Adipocyte (in vitro differentiated cells): ENCODE measurements at regions not wholly inside any gene's neighbourhood (a gene's known extent, or its start where the extent isn't known, plus 50 kb on each side); places are given as distances from the start of the nearest gene placed in this dataset.
"Not testable (repeated sequence)": the region's sequence is repeated elsewhere in the genome, so short reads cannot be mapped to it uniquely, and the experiment has no call there.

Source experiments
- DNase-seq: peaks from one replicate; pipeline ENCODE4 v3.0.0-alpha.2; 2015; ENCODE audit warnings: low read depth
- H3K27me3 ChIP-seq: replicated peaks from 2 replicates; pipeline ENCODE4 v1.7.0; 2013; ENCODE audit warnings: mild to moderate bottlenecking, low read length, moderate library complexity; ENCODE audit not compliant: control insufficient read depth, insufficient read depth
- H3K36me3 ChIP-seq: 2 replicates; pipeline ENCODE4 v1.7.0; 2013; ENCODE audit warnings: low read length, mild to moderate bottlenecking, moderate library complexity; ENCODE audit not compliant: control insufficient read depth, insufficient read depth, severe bottlenecking
- H3K4me1 ChIP-seq: 2 replicates; pipeline ENCODE4 v1.7.0; 2013; ENCODE audit warnings: mild to moderate bottlenecking, low read length, moderate library complexity; ENCODE audit not compliant: control insufficient read depth, insufficient read depth
- H3K4me3 ChIP-seq: 2 replicates; pipeline ENCODE4 v1.7.0; 2013; ENCODE audit warnings: mild to moderate bottlenecking, low read length, moderate library complexity
- H3K9ac ChIP-seq: 2 replicates; pipeline ENCODE4 v1.7.0; 2013; ENCODE audit warnings: mild to moderate bottlenecking, low read length, moderate library complexity
- H3K9me3 ChIP-seq: 2 replicates; pipeline ENCODE4 v1.7.0; 2013; ENCODE audit warnings: mild to moderate bottlenecking, low read length, moderate library complexity; ENCODE audit not compliant: control insufficient read depth

DNA sequence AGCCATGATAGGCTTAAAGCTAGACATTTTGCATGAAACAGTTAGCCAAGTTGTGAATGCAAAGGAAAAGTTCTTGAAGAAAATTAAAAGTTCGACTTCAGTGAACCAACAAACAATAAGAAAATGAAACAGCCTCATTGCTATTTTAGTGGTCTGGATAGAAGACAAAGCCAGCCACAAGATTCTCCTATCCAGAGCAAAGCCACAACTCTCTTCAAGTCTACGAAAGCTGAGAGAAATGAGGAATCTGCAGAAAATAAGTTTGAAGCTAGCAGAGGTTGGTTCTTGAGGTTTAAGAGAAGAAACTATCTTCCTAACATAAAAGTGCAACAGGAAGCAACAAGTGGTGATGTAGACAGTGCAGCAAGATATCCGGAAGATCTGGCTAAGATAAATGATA, 271.4 kb upstream of the GRM3 start:
- Histone ChIP-seq H3K9ac (no peak overlapping the region), H3K27me3 (no peaks in the 10 kb centered on the region)
- DNase-seq, result no peak

DNA sequence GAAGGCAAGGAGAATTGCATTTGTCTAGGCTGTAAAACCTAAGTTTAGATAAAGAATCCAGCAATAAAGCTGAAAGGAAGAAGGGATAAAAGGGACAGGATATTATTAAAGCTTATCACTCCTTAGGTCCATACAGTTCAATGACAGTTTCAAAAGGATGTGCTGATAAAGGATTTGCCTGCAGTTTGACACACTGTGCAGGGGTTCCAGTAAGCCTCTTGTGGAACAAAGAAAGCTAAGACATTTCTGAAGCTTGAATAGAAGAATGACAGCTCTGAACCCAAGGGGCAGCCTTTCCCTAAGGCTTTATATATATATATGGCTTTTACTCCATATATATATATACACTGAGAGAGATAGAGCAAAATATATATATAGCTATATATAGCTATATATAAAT, 276.8 kb upstream of the GRM3 start:
- H3K4me3 ChIP-seq, result no peak overlapping the region
- DNase-seq, result no peak

More for the DNA sequence above, 271.4 kb upstream of the GRM3 start:
- H3K9me3 ChIP-seq, result no peaks in the 10 kb centered on the region
- H3K4me3 ChIP-seq, result no peak overlapping the region
- H3K4me1 ChIP-seq, result no peaks in the 10 kb centered on the region
- H3K36me3 ChIP-seq, result no peaks in the 10 kb centered on the region

DNA sequence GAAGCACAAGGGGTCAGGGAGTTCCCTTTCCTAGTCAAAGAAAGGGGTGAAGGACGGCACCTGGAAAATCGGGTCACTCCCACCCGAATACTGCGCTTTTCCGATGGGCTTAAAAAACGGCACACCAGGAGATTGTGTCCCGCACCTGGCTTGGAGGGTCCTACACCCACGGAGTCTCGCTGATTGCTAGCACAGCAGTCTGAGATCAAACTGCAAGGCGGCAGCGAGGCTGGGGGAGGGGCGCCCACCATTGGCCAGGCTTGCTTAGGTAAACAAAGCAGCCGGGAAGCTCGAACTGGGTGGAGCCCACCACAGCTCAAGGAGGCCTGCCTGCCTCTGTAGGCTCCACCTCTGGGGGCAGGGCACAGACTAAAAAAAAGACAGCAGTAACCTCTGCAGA, 303.3 kb upstream of the GRM3 start:
- H3K9me3 ChIP-seq, H3K4me1 ChIP-seq, DNase-seq, H3K36me3 ChIP-seq, H3K27me3 ChIP-seq, H3K9ac ChIP-seq, H3K4me3 ChIP-seq: not testable (repeated sequence)

More for the DNA sequence above, 276.8 kb upstream of the GRM3 start:
- Histone ChIP-seq H3K9ac (no peak overlapping the region), H3K27me3 (no peaks in the 10 kb centered on the region), H3K4me1 (no peaks in the 10 kb centered on the region), H3K36me3 (no peaks in the 10 kb centered on the region), H3K9me3 (no peaks in the 10 kb centered on the region)

DNA sequence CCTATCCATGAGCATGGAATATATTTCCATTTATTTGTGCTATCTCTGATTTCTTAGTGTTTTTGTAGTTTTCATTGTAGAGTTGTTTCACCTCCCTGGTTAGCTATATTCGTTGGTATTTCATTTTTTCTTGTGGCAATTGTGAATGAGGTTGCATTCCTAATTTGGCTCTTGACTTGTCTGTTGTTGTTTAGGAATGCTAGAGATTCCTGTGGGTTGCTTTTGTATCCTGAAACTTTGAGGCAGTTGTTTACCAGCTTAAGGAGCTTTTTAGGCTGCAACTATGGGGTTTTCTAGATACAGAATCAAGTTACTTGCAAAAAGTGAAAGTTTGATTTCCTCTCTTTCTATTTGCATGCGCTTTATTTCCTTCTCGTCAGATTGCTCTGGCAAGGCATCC, 304.7 kb upstream of the GRM3 start:
- no peaks in the 10 kb centered on the region for H3K27me3 ChIP-seq
- no peaks in the 10 kb centered on the region for H3K9me3 ChIP-seq
- no peak for DNase-seq
- H3K9ac ChIP-seq, result no peak overlapping the region
- H3K4me3 ChIP-seq, result no peak overlapping the region
- H3K36me3 ChIP-seq, result no peaks in the 10 kb centered on the region
- H3K4me1 ChIP-seq, result no peaks in the 10 kb centered on the region

DNA sequence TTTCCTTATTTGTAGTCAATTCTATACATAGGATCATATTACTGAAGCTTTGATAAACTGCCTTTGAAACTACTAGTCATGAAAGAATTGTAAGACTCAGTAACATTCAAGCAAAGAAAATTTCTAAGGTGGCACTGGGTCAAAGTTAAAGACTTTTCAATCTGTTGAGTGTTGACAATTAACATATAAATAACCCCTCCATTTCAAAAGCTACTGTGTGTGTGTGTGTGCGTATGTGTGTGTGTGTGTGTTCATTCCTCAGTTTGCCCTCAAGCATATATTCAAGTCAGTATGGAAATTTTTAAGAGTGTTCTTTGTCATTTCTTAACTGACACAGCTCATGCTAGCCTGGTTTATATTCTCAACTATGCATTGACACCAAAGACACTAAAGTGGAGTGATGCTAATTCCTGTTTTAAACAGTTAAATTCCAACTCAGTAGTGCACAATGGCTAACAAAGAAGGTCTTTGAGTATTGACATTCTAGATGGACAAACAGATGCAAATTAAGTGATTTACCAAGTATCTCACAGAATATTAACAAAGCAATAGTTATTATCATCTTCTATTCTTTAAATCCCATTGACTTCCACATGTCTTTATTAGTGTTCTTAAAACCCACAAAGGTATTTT, 314.8 kb upstream of the GRM3 start:
- no peak for DNase-seq
- no peaks in the 10 kb centered on the region for H3K27me3 ChIP-seq
- H3K9ac ChIP-seq, result no peak overlapping the region
- no peaks in the 10 kb centered on the region for H3K36me3 ChIP-seq
- H3K4me3 ChIP-seq, result no peak overlapping the region
- no peaks in the 10 kb centered on the region for H3K9me3 ChIP-seq
- H3K4me1 ChIP-seq, result no peaks in the 10 kb centered on the region

DNA sequence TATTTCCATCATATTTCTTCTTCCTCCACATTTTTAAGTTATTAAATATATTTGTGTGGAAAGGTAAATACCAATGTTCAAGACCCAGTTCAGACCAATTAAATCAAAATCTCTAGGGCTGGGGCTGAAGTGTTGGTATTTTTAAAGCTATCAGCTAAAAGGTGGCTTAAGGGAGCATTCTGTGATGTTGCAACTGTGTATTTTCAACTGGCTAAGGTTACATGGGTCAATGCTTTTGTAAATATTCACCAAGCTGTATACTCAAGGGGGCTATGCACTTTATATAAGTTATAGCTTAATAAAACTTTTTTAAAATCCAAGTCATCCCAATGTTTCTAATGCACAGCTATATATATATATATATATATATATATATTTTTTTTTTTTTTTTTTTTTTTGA, 316.9 kb upstream of the GRM3 start:
- Histone ChIP-seq H3K36me3 (no peaks in the 10 kb centered on the region), H3K9ac (no peak overlapping the region), H3K4me3 (no peak overlapping the region), H3K27me3 (no peaks in the 10 kb centered on the region), H3K4me1 (no peaks in the 10 kb centered on the region), H3K9me3 (no peaks in the 10 kb centered on the region)
- DNase-seq, result no peak

DNA sequence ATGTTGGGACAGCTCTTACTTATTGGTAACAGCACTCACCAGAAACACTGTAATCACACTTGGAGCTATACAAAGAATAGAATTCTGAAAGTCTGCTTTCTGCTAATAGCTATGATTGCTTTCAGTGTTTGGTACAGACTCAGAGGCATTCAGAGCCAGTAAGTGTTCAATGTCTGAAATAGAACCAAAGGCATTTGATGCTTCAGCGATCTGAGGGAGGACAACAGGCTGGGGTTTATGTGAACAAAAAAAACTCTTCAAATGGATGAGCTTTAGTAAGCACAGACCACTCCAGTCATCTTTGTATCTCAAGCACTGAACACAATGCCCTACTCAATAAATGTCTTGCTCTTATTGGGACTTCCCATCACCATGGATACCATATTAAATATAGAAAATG, 322.8 kb upstream of the GRM3 start:
- H3K9me3 ChIP-seq, result no peaks in the 10 kb centered on the region
- H3K4me1 ChIP-seq, result no peaks in the 10 kb centered on the region
- H3K36me3 ChIP-seq, result no peaks in the 10 kb centered on the region
- DNase-seq, result no peak
- H3K4me3 ChIP-seq, result no peak overlapping the region
- H3K9ac ChIP-seq, result no peak overlapping the region
- H3K27me3 ChIP-seq, result no peaks in the 10 kb centered on the region

DNA sequence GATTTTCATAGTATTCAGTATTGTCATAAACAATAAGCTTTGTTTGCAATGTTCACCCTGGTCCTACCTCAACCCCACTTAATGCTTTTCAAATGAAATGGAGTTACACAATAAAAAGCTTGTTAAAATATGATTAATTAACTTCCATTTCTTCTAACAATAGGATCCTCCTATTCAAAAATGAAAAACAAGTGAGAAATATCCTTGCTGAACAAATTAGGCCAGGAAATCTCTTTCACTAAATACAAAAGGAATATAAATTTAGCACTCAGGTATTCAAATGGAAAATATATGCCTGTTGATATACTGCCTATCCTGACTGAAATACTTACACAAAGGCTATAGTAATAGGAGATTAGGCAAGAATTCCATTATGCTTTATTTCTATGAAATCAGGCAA, 323.4 kb upstream of the GRM3 start:
- H3K9ac ChIP-seq, result no peak overlapping the region
- no peak for DNase-seq
- no peaks in the 10 kb centered on the region for H3K27me3 ChIP-seq
- H3K36me3 ChIP-seq, result no peaks in the 10 kb centered on the region
- H3K4me1 ChIP-seq, result no peaks in the 10 kb centered on the region
- no peak overlapping the region for H3K4me3 ChIP-seq
- no peaks in the 10 kb centered on the region for H3K9me3 ChIP-seq

DNA sequence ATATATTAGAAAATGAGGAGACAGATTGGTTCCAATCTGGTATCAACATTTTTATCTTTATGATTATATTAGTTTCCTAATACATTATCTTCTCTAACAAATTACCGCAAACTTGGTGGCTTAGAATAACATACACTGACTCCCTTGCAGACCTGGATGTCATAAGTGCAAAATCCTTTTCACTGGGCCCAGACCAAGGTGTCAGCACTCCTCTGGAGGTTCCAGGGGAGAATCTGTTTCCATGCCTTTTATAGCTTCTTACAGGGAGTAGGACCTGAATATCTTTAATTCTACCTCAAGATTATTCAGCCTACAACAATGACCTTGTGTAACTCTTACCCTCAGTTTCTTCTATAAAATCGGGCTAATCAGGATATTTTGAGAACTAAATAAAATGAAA, 329.9 kb upstream of the GRM3 start:
- Histone ChIP-seq H3K9ac (no peak overlapping the region), H3K9me3 (no peaks in the 10 kb centered on the region), H3K27me3 (no peaks in the 10 kb centered on the region), H3K4me1 (no peaks in the 10 kb centered on the region), H3K36me3 (no peaks in the 10 kb centered on the region), H3K4me3 (no peak overlapping the region)
- no peak for DNase-seq

DNA sequence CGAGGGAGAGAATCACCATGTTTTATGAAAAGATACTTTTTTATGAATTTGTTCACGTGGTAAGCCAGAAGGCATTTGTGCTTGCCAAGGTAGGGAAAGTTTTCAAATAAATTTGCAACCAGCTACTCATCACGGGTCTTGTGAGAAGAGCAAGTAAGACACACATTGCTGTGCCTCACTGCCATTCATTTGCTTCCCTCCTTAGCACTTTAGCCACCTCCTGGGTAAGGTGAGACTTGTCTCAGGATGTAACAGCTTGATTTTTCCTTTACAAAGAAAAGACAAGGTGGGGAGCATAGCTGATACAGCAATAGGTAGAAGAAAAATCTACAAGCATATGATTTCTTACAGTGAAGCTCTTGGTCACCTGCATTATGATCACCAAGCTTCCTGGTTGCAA, 342.4 kb upstream of the GRM3 start:
- H3K27me3 ChIP-seq, result no peaks in the 10 kb centered on the region

DNA sequence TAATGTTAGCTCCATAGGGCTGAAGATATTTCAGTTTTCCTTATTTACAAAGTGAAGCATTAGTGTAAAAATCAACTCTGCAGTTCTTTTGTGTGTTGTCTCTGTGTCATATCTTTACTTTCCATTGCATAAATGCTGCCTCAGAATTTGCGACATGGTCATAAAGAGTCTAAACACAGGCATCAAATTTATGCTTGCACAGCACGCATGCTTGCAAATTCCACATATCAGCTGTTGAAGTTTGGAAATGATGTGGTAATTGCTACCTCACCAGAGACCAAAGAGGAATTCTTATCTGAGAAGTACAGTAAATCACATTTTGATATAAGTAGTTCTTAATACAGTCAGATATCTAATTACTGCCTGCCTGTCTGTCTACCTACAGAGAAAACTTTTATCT, 348.2 kb upstream of the GRM3 start:
- Histone ChIP-seq H3K36me3 (no peaks in the 10 kb centered on the region), H3K4me1 (no peaks in the 10 kb centered on the region), H3K9ac (no peak overlapping the region), H3K4me3 (no peak overlapping the region), H3K9me3 (no peaks in the 10 kb centered on the region), H3K27me3 (no peaks in the 10 kb centered on the region)
- DNase-seq, result no peak

More for the DNA sequence above, 342.4 kb upstream of the GRM3 start:
- no peaks in the 10 kb centered on the region for H3K4me1 ChIP-seq
- no peak for DNase-seq
- H3K36me3 ChIP-seq, result no peaks in the 10 kb centered on the region
- no peak overlapping the region for H3K4me3 ChIP-seq
- no peaks in the 10 kb centered on the region for H3K9me3 ChIP-seq
- no peak overlapping the region for H3K9ac ChIP-seq

DNA sequence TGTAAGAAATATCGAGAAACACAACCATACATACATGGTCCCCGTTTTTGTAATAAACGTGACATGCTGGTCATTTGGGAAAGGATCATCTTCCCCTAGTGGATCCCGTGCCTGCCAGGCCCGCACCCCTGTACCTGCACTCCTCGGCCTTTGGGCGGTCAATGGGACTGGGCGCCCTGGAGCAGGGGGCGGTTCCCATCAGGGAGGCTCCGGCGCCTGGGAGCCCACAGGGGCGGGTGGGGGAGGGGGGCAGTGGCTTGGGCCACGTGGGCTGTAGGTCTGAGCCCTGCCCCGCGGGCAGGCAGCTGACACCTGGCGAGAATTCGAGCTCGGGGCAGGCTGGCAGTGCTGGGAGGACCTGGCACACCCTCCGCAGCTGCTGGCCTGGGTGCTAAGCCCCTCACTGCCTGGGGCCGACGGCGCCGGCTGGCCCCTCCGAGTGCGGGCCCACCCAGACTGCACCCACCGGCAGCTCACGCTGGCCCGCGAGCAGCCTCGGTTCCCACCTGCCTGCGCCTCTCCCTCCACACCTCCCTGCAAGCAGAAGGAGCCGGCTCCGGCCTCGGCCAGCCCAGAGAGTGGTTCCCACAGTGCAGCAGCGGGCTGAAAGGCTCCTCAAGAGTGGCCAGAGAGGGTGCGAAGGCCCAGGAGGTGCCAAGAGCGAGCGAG, 361.6 kb upstream of the GRM3 start:
- no peaks in the 10 kb centered on the region for H3K27me3 ChIP-seq
- H3K36me3 ChIP-seq, result no peaks in the 10 kb centered on the region
- H3K9ac ChIP-seq, result no peak overlapping the region
- no peaks in the 10 kb centered on the region for H3K9me3 ChIP-seq
- DNase-seq, result no peak
- H3K4me3 ChIP-seq, result no peak overlapping the region
- no peaks in the 10 kb centered on the region for H3K4me1 ChIP-seq
